Progenitor cell of endocrine pancreas (in vitro differentiated cells): ENCODE measurements at regions not wholly inside any gene's neighbourhood (a gene's known extent, or its start where the extent isn't known, plus 50 kb on each side); places are given as distances from the start of the nearest gene placed in this dataset.

Source experiments
- DNase-seq: peaks from one replicate; pipeline ENCODE4 v3.0.0; 2021; ENCODE audit warnings: low spot score; ENCODE audit not compliant: unreplicated experiment
- H3K27ac Mint-ChIP-seq: 2 replicates; pipeline ENCODE4 v1.8.0; 2021; ENCODE audit warnings: mild to moderate bottlenecking, moderate library complexity, mixed read lengths
- H3K27me3 Mint-ChIP-seq: 2 replicates; pipeline ENCODE4 v1.8.0; 2021; ENCODE audit warnings: mixed read lengths
- H3K36me3 Mint-ChIP-seq: 2 replicates; pipeline ENCODE4 v1.8.0; 2022; ENCODE audit warnings: mixed read lengths; ENCODE audit not compliant: insufficient read depth
- H3K4me1 Mint-ChIP-seq: 2 replicates; pipeline ENCODE4 v1.8.0; 2021; ENCODE audit warnings: low read depth, mixed read lengths
- H3K4me3 Mint-ChIP-seq: 2 replicates; pipeline ENCODE4 v1.8.0; 2021; ENCODE audit warnings: low read depth, mild to moderate bottlenecking, moderate library complexity, mixed read lengths
- H3K9me3 Mint-ChIP-seq: 2 replicates; pipeline ENCODE4 v1.8.0; 2021; ENCODE audit warnings: low read depth, mixed read lengths
- CTCF ChIP-seq: fragments of 200-600 bp; sonication (generic); IDR thresholded peaks from one replicate; pipeline ENCODE4 v1.5.0; 2021; ENCODE audit warnings: antibody characterized with exemption, mild to moderate bottlenecking; ENCODE audit not compliant: unreplicated experiment

- Mint-ChIP-seq H3K36me3 (no peaks in the 10 kb centered on the region), H3K4me3 (no peak overlapping the region), H3K9me3 (no peaks in the 10 kb centered on the region), H3K27me3 (peaks cover 56% of the 10 kb centered on the region), H3K27ac (no peak overlapping the region), H3K4me1 (peaks cover 6% of the 10 kb centered on the region)
- TF ChIP-seq CTCF, result no peak
- no peak for DNase-seq
These were observed 306.6 kb upstream of the ARRDC4 start for GRCh38 chr15:97653896-97654295.

GRCh38 chr15:97654481-97655076, 305.9 kb upstream of the ARRDC4 start:
- Mint-ChIP-seq H3K4me3 (no peak overlapping the region), H3K27ac (no peak overlapping the region), H3K9me3 (no peaks in the 10 kb centered on the region), H3K27me3 (peaks cover 61% of the 10 kb centered on the region), H3K36me3 (no peaks in the 10 kb centered on the region), H3K4me1 (peaks cover 6% of the 10 kb centered on the region)
- DNase-seq, result no peak
- no peak for TF ChIP-seq CTCF

- Mint-ChIP-seq H3K27me3 (peaks cover 18% of the 10 kb centered on the region), H3K4me1 (no peaks in the 10 kb centered on the region), H3K36me3 (no peaks in the 10 kb centered on the region), H3K4me3 (no peak overlapping the region), H3K9me3 (no peaks in the 10 kb centered on the region), H3K27ac (no peak overlapping the region)
- no peak for DNase-seq
- no peak for TF ChIP-seq CTCF
These were observed 298.7 kb upstream of the ARRDC4 start for GRCh38 chr15:97661796-97662195.

- Mint-ChIP-seq H3K4me3 (no peak overlapping the region), H3K27me3 (no peaks in the 10 kb centered on the region), H3K36me3 (no peaks in the 10 kb centered on the region), H3K4me1 (no peaks in the 10 kb centered on the region), H3K9me3 (no peaks in the 10 kb centered on the region), H3K27ac (no peak overlapping the region)
- DNase-seq, result no peak
- no peak for TF ChIP-seq CTCF
These were observed 287.9 kb upstream of the ARRDC4 start for GRCh38 chr15:97672586-97672985.

GRCh38 chr15:97678656-97679055, 281.8 kb upstream of the ARRDC4 start:
- no peak for DNase-seq
- no peaks in the 10 kb centered on the region for H3K36me3 Mint-ChIP-seq
- H3K4me3 Mint-ChIP-seq, result no peak overlapping the region
- no peak overlapping the region for H3K27ac Mint-ChIP-seq
- TF ChIP-seq CTCF, result no peak
- H3K9me3 Mint-ChIP-seq, result no peaks in the 10 kb centered on the region
- no peaks in the 10 kb centered on the region for H3K4me1 Mint-ChIP-seq
- peaks cover 9% of the 10 kb centered on the region for H3K27me3 Mint-ChIP-seq
